ENCODE measurements at regions not wholly inside any gene's neighbourhood (a gene's known extent, or its start where the extent isn't known, plus 50 kb on each side); places are given as distances from the start of the nearest gene placed in this dataset.

- TF ChIP-seq POLR2AphosphoS5 (IDR thresholded peaks at IDR 0.05) (no peak), POLR2A (IDR thresholded peaks at IDR 0.05) (no peak), CTCF (IDR thresholded peaks at IDR 0.05) (peak in 1 of 3 donors; percentile 34)
- no peak overlapping the region for H3K4me3 ChIP-seq
- H3K36me3 ChIP-seq: no peaks in the 10 kb centered on the region
- H3K27ac ChIP-seq: no peak overlapping the region
- intact Hi-C loops (cut with DNase I; ENCODE audit: low total_unique reads): no loop called here
- no peak for DNase-seq (ENCODE audit: low spot score in 2 of 2)
- H3K9me3 ChIP-seq: no peaks in the 10 kb centered on the region
- peaks cover 0 to 5% of the 10 kb centered on the region in 2 donors for H3K27me3 ChIP-seq
- no peaks in the 10 kb centered on the region for H3K4me1 ChIP-seq
These were observed 304.8 kb upstream of the OR4E1 start for GRCh38 chr14:21978184-21978998.

- DNase-seq (ENCODE audit: low spot score in 2 of 2): no peak
- Histone ChIP-seq H3K36me3 (no peaks in the 10 kb centered on the region), H3K9me3 (no peaks in the 10 kb centered on the region), H3K27me3 (peaks cover 0 to 5% of the 10 kb centered on the region in 2 donors), H3K4me3 (no peak overlapping the region), H3K4me1 (no peaks in the 10 kb centered on the region), H3K27ac (no peak overlapping the region)
- intact Hi-C loops (cut with DNase I; ENCODE audit: low total_unique reads): no loop called here
- TF ChIP-seq POLR2A (IDR thresholded peaks at IDR 0.05) (no peak), POLR2AphosphoS5 (IDR thresholded peaks at IDR 0.05) (no peak), CTCF (IDR thresholded peaks at IDR 0.05) (no peak)
These were observed 301.1 kb upstream of the OR4E1 start for GRCh38 chr14:21974741-21975140.

GRCh38 chr14:21965042-21965441 is 291.4 kb upstream of the OR4E1 start:
- Histone ChIP-seq H3K27me3 (no peaks in the 10 kb centered on the region), H3K4me3 (no peak overlapping the region), H3K27ac (no peak overlapping the region), H3K4me1 (no peaks in the 10 kb centered on the region), H3K9me3 (no peaks in the 10 kb centered on the region), H3K36me3 (no peaks in the 10 kb centered on the region)
- intact Hi-C loops (cut with DNase I; ENCODE audit: low total_unique reads): no loop called here
- DNase-seq (ENCODE audit: low spot score in 2 of 2): no peak
- no peak for TF ChIP-seq POLR2A (IDR thresholded peaks at IDR 0.05)
- TF ChIP-seq POLR2AphosphoS5 (IDR thresholded peaks at IDR 0.05): no peak

- no peak for DNase-seq (ENCODE audit: low spot score in 2 of 2)
- H3K36me3 ChIP-seq: no peaks in the 10 kb centered on the region
- intact Hi-C loops (cut with DNase I; ENCODE audit: low total_unique reads): no loop called here
- no peaks in the 10 kb centered on the region for H3K4me1 ChIP-seq
- H3K27me3 ChIP-seq: no peaks in the 10 kb centered on the region
- TF ChIP-seq CTCF (IDR thresholded peaks at IDR 0.05) (no peak), POLR2A (IDR thresholded peaks at IDR 0.05) (no peak), POLR2AphosphoS5 (IDR thresholded peaks at IDR 0.05) (no peak)
- H3K4me3 ChIP-seq: no peak overlapping the region
- no peaks in the 10 kb centered on the region for H3K9me3 ChIP-seq
- H3K27ac ChIP-seq: no peak overlapping the region
These were observed 290.6 kb upstream of the OR4E1 start for GRCh38 chr14:21964180-21964579.

GRCh38 chr14:21960636-21961035 is 287.0 kb upstream of the OR4E1 start:
- no peak overlapping the region for H3K27ac ChIP-seq
- H3K27me3 ChIP-seq: no peaks in the 10 kb centered on the region
- no peaks in the 10 kb centered on the region for H3K36me3 ChIP-seq
- DNase-seq (ENCODE audit: low spot score in 2 of 2): no peak
- intact Hi-C loops (cut with DNase I; ENCODE audit: low total_unique reads): no loop called here
- no peaks in the 10 kb centered on the region for H3K4me1 ChIP-seq
- no peaks in the 10 kb centered on the region for H3K9me3 ChIP-seq
- H3K4me3 ChIP-seq: no peak overlapping the region
- no peak for TF ChIP-seq POLR2A (IDR thresholded peaks at IDR 0.05)
- TF ChIP-seq CTCF (IDR thresholded peaks at IDR 0.05): no peak
- no peak for TF ChIP-seq POLR2AphosphoS5 (IDR thresholded peaks at IDR 0.05)
